ENCODE measurements at regions not wholly inside any gene's neighbourhood (a gene's known extent, or its start where the extent isn't known, plus 50 kb on each side); places are given as distances from the start of the nearest gene placed in this dataset.

DNA sequence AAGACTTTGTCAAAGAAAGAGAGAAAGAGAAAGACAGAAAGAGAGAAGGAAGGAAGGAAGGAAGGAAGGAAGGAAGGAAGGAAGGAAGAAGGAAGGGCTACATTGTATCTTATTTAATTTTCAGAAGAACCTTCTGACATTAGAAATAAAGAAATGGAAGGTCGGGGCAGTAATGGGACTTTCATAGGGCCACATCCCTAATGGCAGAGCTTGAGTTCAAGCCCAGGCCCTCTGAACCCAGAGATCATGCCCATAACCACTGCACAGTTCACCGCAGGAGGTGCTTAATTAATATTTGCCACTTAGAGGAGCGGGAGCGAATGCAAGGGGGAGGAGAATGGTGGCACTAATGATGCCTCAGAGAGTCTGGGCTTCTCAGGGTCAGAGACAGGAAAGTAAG lies 233.3 kb downstream of the MN1 start:
- no peak for TF ChIP-seq CTCF (IDR thresholded peaks at IDR 0.05; ENCODE audit: low read length)
- no peak for TF ChIP-seq EZH2 (IDR thresholded peaks at IDR 0.05; ENCODE audit: borderline replicate concordance, low read length)

Data from OCI-LY1 (cell line).